ENCODE measurements at regions not wholly inside any gene's neighbourhood (a gene's known extent, or its start where the extent isn't known, plus 50 kb on each side); places are given as distances from the start of the nearest gene placed in this dataset.

- Histone ChIP-seq H3K79me2 (ENCODE audit: insufficient read depth, low read depth, low read length) (no peaks in the 10 kb centered on the region), H3K27ac (ENCODE audit: low read depth, low read length, poor library complexity, severe bottlenecking) (no peak overlapping the region), H3K4me2 (ENCODE audit: low read length) (no peak overlapping the region), H3K36me3 (ENCODE audit: insufficient read depth, low read length) (no peaks in the 10 kb centered on the region), H3K4me1 (ENCODE audit: insufficient read depth, low read length, poor library complexity, severe bottlenecking) (no peaks in the 10 kb centered on the region), H3K9me3 (ENCODE audit: low read length) (no peaks in the 10 kb centered on the region), H3K9me2 (ENCODE audit: insufficient read depth, low read length) (no peaks in the 10 kb centered on the region; the same call in 1 of the 2 replicates), H2AFZ (ENCODE audit: low read length) (no peak overlapping the region), H4K20me1 (ENCODE audit: insufficient read depth, low read length) (no peaks in the 10 kb centered on the region), H3K4me3 (ENCODE audit: low read depth, low read length, poor library complexity, severe bottlenecking) (no peak overlapping the region)
- TF ChIP-seq EZH2phosphoT487 (IDR thresholded peaks at IDR 0.05; ENCODE audit: borderline replicate concordance, low read depth, low read length) (no peak), CTCF (conservative IDR thresholded peaks at IDR 0.05; ENCODE audit: low read length) (no peak)
- CTCF ChIA-PET (ENCODE audit: unreplicated experiment), result no interaction called here
- intact Hi-C loops (cut with micrococcal nuclease; ENCODE audit: unreplicated experiment), result no loop called here
- no TSS peak for BruUV-seq (replicated peaks)
- POLR2A ChIA-PET, result no interaction called here
- no peak for DNase-seq (ENCODE audit: low spot score)
Observed at GRCh38 chr12:88736031-88736430, 155.8 kb upstream of the KITLG start.

- Histone ChIP-seq H3K79me2 (ENCODE audit: insufficient read depth, low read depth, low read length) (no peaks in the 10 kb centered on the region), H3K9me2 (ENCODE audit: insufficient read depth, low read length) (no peaks in the 10 kb centered on the region), H3K9me3 (ENCODE audit: low read length) (no peaks in the 10 kb centered on the region), H3K36me3 (ENCODE audit: insufficient read depth, low read length) (no peaks in the 10 kb centered on the region), H3K4me3 (ENCODE audit: low read depth, low read length, poor library complexity, severe bottlenecking) (no peak overlapping the region), H2AFZ (ENCODE audit: low read length) (no peak overlapping the region), H3K4me1 (ENCODE audit: insufficient read depth, low read length, poor library complexity, severe bottlenecking) (no peaks in the 10 kb centered on the region), H3K4me2 (ENCODE audit: low read length) (no peak overlapping the region), H3K27ac (ENCODE audit: low read depth, low read length, poor library complexity, severe bottlenecking) (no peak overlapping the region), H4K20me1 (ENCODE audit: insufficient read depth, low read length) (no peaks in the 10 kb centered on the region)
- BruUV-seq (replicated peaks), result no TSS peak
- TF ChIP-seq CTCF (conservative IDR thresholded peaks at IDR 0.05; ENCODE audit: low read length) (no peak), EZH2phosphoT487 (IDR thresholded peaks at IDR 0.05; ENCODE audit: borderline replicate concordance, low read depth, low read length) (no peak)
- intact Hi-C loops (cut with micrococcal nuclease; ENCODE audit: unreplicated experiment), result no loop called here
- ChIA-PET POLR2A (interaction anchor here (0.6 to 0.8 kb wide), 3 partner anchors 109 to 1945 kb away, joined by 3 to 4 read pairs (median 3); no protein-coding TSS in a partner anchor), CTCF (ENCODE audit: unreplicated experiment) (no interaction called here)
- no peak for DNase-seq (ENCODE audit: low spot score)
Observed at GRCh38 chr12:88733008-88733407, 152.7 kb upstream of the KITLG start.

GRCh38 chr12:88729196-88729595 lies 148.9 kb upstream of the KITLG start:
- intact Hi-C loops (cut with micrococcal nuclease; ENCODE audit: unreplicated experiment), result no loop called here
- Histone ChIP-seq H3K79me2 (ENCODE audit: insufficient read depth, low read depth, low read length) (no peaks in the 10 kb centered on the region), H3K27ac (ENCODE audit: low read depth, low read length, poor library complexity, severe bottlenecking) (no peak overlapping the region), H3K9me3 (ENCODE audit: low read length) (no peaks in the 10 kb centered on the region), H3K36me3 (ENCODE audit: insufficient read depth, low read length) (no peaks in the 10 kb centered on the region), H4K20me1 (ENCODE audit: insufficient read depth, low read length) (no peaks in the 10 kb centered on the region), H3K9me2 (ENCODE audit: insufficient read depth, low read length) (no peaks in the 10 kb centered on the region), H3K4me3 (ENCODE audit: low read depth, low read length, poor library complexity, severe bottlenecking) (no peak overlapping the region), H2AFZ (ENCODE audit: low read length) (no peak overlapping the region), H3K4me2 (ENCODE audit: low read length) (no peak overlapping the region), H3K4me1 (ENCODE audit: insufficient read depth, low read length, poor library complexity, severe bottlenecking) (no peaks in the 10 kb centered on the region)
- no TSS peak for BruUV-seq (replicated peaks)
- CTCF ChIA-PET (ENCODE audit: unreplicated experiment), result no interaction called here
- no peak for DNase-seq (ENCODE audit: low spot score)
- POLR2A ChIA-PET, result no interaction called here
- TF ChIP-seq CTCF (conservative IDR thresholded peaks at IDR 0.05; ENCODE audit: low read length) (no peak), EZH2phosphoT487 (IDR thresholded peaks at IDR 0.05; ENCODE audit: borderline replicate concordance, low read depth, low read length) (no peak)
